Stimulated activated CD8-positive, alpha-beta memory T cell treated with anti-CD3 and anti-CD28 coated beads, Interleukin-7, amount 100 ng/mL, for 24 hours (primary cell): ENCODE measurements at regions not wholly inside any gene's neighbourhood (a gene's known extent, or its start where the extent isn't known, plus 50 kb on each side); places are given as distances from the start of the nearest gene placed in this dataset.
"Not testable (repeated sequence)": the region's sequence is repeated elsewhere in the genome, so short reads cannot be mapped to it uniquely, and the experiment has no call there.

Experiments
- DNase-seq: peaks from one replicate; pipeline ENCODE4 v3.0.0-alpha.2; 2020; ENCODE audit warnings: low read depth

GRCh38 chr11:82056450-82056849 is 677.2 kb downstream of the FAM181B start:
- no peak for DNase-seq

- DNase-seq = no peak
Measured at GRCh38 chr11:82049199-82049598, 684.5 kb downstream of the FAM181B start.

GRCh38 chr11:82047200-82047599 is 686.5 kb downstream of the FAM181B start:
- no peak for DNase-seq

- no peak for DNase-seq
Measured at GRCh38 chr11:82046778-82047177, 686.9 kb downstream of the FAM181B start.

- no peak for DNase-seq
Measured at GRCh38 chr11:82045748-82046457, 687.8 kb downstream of the FAM181B start.

- DNase-seq = no peak
Measured at GRCh38 chr11:82043316-82043715, 690.3 kb downstream of the FAM181B start.

- DNase-seq = no peak
Measured at GRCh38 chr11:82041764-82042163, 691.9 kb downstream of the FAM181B start.

GRCh38 chr11:82038154-82038553 is 695.5 kb downstream of the FAM181B start:
- no peak for DNase-seq

- no peak for DNase-seq
Measured at GRCh38 chr11:82034527-82034926, 699.1 kb downstream of the FAM181B start.

GRCh38 chr11:82027335-82027734 is 706.3 kb downstream of the FAM181B start:
- not testable (repeated sequence) for DNase-seq

GRCh38 chr11:82024760-82025159 is 708.9 kb downstream of the FAM181B start:
- DNase-seq = no peak

GRCh38 chr11:82012276-82012675 is 721.4 kb downstream of the FAM181B start:
- DNase-seq = no peak

GRCh38 chr11:82009133-82009532 is 724.5 kb downstream of the FAM181B start:
- no peak for DNase-seq

- no peak for DNase-seq
Measured at GRCh38 chr11:82007521-82007920, 726.1 kb downstream of the FAM181B start.

GRCh38 chr11:82004537-82005213 is 729.0 kb downstream of the FAM181B start:
- no peak for DNase-seq

- DNase-seq = no peak
Measured at GRCh38 chr11:82003671-82004515, 729.8 kb downstream of the FAM181B start.

- DNase-seq = no peak
Measured at GRCh38 chr11:82003024-82003423, 730.6 kb downstream of the FAM181B start.

GRCh38 chr11:81995889-81996288 is 737.8 kb downstream of the FAM181B start:
- no peak for DNase-seq

GRCh38 chr11:81993755-81994154 is 739.9 kb downstream of the FAM181B start:
- DNase-seq = no peak

GRCh38 chr11:81990659-81991443 is 742.8 kb downstream of the FAM181B start:
- no peak for DNase-seq

- no peak for DNase-seq
Measured at GRCh38 chr11:81989093-81989492, 744.6 kb downstream of the FAM181B start.
